ENCODE measurements at regions not wholly inside any gene's neighbourhood (a gene's known extent, or its start where the extent isn't known, plus 50 kb on each side); places are given as distances from the start of the nearest gene placed in this dataset.

DNA sequence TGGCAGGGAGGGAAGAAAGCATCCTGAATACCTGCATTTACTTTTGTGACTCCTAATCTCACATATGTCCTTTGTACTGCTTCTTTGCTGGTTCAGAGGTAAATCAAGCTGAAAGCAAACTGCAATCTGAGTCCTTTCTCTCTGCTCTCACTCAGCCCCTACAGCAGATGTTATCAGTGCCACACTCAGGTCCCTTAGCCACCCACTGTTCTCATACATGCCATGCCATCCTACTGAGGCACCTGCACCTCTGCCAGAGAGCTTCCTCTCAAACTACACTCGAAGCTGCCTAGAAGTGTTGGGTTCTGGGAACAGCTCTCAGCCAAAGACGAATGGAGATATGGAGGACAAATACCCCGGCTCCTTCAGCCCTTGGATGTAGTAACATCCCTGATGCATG is 244.5 kb downstream of the TXNL1 start:
- Mint-ChIP-seq H3K9me3 (peaks cover 0 to 4% (median 0%) of the 10 kb centered on the region in 3 donors), H3K4me3 (no peak overlapping the region), H3K4me1 (no peaks in the 10 kb centered on the region), H3K27me3 (no peaks in the 10 kb centered on the region), H3K27ac (no peak overlapping the region), H3K36me3 (no peaks in the 10 kb centered on the region)

DNA sequence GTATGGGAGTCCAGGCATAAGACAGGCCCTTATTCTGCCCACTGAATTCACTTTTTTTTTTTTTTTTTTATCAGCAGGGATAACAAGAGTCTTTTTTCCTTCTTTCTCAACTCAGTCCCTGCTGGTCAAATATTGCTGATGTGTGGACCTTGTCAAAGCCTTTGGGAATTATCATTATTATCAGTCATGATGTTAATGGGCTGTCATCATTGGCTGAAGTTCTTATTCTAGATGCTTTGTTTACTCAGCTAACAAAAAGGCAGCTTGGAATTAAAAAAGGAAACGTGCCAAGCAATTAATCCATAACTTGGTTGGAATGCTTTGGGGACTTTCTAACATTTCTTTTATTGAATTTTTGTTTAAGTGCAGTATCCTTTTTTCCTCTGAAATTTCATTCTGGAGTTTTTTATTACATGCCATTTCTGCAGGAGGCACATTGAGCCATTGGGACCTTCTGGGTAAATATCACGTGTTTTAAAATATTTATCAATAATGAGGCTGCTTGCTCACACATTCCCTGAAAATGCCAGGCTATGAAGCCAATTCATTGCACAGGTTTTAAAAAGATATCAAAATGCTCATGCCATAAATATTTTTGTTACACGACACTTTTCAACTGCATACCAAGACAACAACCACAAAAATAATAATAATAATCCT is 246.3 kb downstream of the TXNL1 start:
- Mint-ChIP-seq H3K36me3 (no peaks in the 10 kb centered on the region), H3K4me3 (no peak overlapping the region), H3K27me3 (no peaks in the 10 kb centered on the region), H3K27ac (no peak overlapping the region), H3K9me3 (no peaks in the 10 kb centered on the region), H3K4me1 (no peaks in the 10 kb centered on the region)

DNA sequence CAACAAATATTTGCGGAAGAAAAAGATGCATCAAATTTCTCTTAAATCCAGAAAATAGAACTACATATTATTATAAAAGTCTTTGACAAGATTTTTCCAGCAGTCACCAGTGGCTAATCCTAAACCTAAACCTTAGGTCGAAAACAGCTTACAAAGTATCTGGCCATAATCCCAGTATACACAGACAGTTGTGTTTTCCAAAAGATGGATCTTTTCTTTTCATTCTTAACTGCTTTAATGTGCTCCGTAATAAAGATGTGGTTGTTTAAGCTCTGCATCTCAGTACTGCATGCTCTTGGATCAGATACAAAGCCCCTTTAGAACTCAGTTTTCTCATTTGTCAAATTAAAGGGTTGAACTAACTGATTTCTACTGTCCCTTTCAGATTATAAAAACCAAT is 247.8 kb downstream of the TXNL1 start:
- Mint-ChIP-seq H3K9me3 (no peaks in the 10 kb centered on the region), H3K27ac (no peak overlapping the region), H3K4me1 (no peaks in the 10 kb centered on the region), H3K27me3 (no peaks in the 10 kb centered on the region), H3K36me3 (no peaks in the 10 kb centered on the region), H3K4me3 (no peak overlapping the region)

DNA sequence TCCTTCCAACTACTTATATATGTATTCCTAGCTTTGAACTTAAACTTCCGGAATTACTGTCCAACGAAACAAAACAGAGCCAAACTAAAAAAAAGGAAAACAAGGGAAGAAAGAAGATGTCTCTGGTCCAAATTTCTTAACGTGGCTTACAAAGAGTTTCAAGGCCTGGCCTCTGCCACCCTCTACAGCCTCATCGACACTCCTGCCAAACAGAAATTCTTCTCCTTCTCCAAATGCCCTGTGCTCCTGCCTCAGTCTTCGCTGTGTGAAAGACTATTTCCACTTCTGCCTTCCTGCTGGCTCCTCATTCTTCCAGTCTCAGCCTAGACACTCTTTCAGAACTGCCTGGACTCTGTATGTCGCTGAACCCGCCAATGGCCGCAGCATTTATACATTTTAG is 249.2 kb downstream of the TXNL1 start:
- Mint-ChIP-seq H3K9me3 (no peaks in the 10 kb centered on the region), H3K4me3 (no peak overlapping the region), H3K36me3 (no peaks in the 10 kb centered on the region), H3K27ac (no peak overlapping the region), H3K27me3 (no peaks in the 10 kb centered on the region), H3K4me1 (no peaks in the 10 kb centered on the region)

DNA sequence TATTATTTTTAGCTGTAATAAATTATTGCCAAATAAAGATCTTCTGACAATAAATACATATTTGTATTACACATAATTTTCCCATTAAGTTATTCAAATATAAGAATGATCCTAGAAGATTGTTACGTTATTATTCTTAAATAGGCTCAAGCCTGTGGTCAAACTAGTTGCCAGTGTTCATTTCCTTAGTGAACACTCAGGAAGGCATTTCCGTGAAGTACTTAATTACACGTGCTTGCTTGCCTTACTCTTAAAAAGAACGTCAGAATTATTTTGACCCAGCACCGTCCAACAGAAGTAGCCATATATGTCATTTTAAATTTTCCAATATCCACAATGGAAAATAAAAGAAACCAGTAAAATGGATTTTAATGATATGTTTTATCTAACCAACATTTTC is 249.8 kb downstream of the TXNL1 start:
- H3K36me3 Mint-ChIP-seq = no peaks in the 10 kb centered on the region
- no peaks in the 10 kb centered on the region for H3K27me3 Mint-ChIP-seq
- no peak overlapping the region for H3K27ac Mint-ChIP-seq
- H3K9me3 Mint-ChIP-seq = no peaks in the 10 kb centered on the region
- H3K4me3 Mint-ChIP-seq = no peak overlapping the region
- no peaks in the 10 kb centered on the region for H3K4me1 Mint-ChIP-seq

DNA sequence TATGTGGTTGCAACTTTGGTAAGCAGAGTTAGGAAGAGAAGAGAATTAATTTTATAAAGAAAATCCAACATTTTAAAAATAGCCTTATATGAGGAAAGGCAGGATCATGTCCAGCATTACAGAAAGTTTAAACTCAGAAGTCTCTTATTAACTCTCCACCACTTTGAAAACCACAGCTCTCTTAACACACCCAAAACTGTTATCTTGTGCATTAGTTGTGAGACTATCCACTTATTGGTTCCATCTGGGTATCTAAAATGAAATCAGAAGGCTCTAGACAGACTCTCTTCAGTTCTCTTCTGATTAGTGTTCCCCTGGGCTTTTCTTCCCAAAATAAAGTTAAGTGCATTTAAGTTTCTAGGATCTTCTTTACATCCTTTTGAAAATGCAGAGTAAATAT is 251.5 kb downstream of the TXNL1 start:
- no peaks in the 10 kb centered on the region for H3K27me3 Mint-ChIP-seq

DNA sequence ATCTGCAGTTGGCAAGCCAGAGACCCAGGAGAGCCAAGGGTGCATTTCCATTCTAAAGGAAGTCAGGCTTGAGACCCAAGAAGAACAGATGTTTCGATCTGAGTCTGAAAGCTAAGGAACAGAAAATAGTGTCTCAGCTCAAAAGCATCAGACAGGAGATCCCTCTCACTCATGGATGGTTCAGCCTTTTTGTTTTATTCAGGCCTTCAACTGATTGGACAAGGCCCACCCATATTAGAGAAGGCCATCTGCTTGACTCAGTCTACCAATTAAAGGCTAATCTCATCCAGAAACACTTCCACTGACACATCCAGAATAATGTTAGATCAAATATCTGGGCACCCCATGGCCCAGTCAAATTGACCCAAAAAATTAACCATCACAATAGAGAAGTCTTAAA is 255.0 kb downstream of the TXNL1 start:
- Mint-ChIP-seq H3K9me3 (no peaks in the 10 kb centered on the region), H3K27ac (no peak overlapping the region), H3K27me3 (no peaks in the 10 kb centered on the region), H3K4me3 (no peak overlapping the region), H3K4me1 (peaks cover 0 to 2% (median 0%) of the 10 kb centered on the region in 3 donors), H3K36me3 (no peaks in the 10 kb centered on the region)

More for the DNA sequence above, 251.5 kb downstream of the TXNL1 start:
- no peaks in the 10 kb centered on the region for H3K4me1 Mint-ChIP-seq
- no peaks in the 10 kb centered on the region for H3K36me3 Mint-ChIP-seq
- no peak overlapping the region for H3K4me3 Mint-ChIP-seq
- no peak overlapping the region for H3K27ac Mint-ChIP-seq
- H3K9me3 Mint-ChIP-seq = no peaks in the 10 kb centered on the region

DNA sequence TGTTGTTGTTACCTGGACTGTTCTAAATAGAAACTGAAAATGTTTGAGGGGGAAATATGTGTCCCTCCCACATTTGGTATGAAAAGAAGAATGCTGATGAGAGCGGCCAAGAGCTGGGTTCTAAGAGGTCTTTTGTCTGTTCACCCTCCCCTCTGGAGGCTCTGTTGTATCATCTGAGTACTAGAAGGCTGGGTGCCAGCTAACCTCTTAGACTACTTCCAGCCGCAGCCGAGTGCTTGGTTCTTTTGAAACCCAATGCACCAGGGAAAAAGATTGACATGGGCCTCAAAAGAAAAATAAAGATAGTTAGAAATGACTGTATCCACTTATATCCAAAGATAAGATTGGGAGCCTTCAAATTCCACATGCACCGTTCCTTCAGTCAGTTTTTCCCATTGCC is 255.9 kb downstream of the TXNL1 start:
- H3K27me3 Mint-ChIP-seq = no peaks in the 10 kb centered on the region
- no peak overlapping the region for H3K27ac Mint-ChIP-seq
- H3K4me1 Mint-ChIP-seq = peaks cover 0 to 2% (median 0%) of the 10 kb centered on the region in 3 donors
- no peaks in the 10 kb centered on the region for H3K36me3 Mint-ChIP-seq
- H3K4me3 Mint-ChIP-seq = no peak overlapping the region
- no peaks in the 10 kb centered on the region for H3K9me3 Mint-ChIP-seq

DNA sequence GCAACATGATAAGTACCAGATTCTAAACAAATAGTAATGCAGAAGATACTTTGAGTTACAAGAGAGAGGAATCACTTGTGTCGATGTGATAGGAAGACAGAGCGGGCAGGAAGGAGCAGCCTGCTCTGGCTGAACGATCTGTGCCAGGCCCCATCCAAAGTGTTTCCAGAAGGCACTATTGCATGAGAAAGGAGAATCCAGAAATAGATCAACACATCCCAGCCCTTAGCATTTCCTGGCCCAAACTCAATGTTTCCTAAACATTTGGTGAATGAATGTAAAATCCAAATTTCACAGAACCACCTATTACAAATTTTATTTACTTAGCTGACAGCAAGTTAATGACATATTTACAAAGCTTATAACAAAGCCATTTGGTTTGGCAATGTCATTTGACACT is 257.2 kb downstream of the TXNL1 start:
- Mint-ChIP-seq H3K27me3 (no peaks in the 10 kb centered on the region), H3K4me1 (peaks cover 0 to 2% (median 0%) of the 10 kb centered on the region in 3 donors), H3K36me3 (peaks cover 2% of the 10 kb centered on the region), H3K27ac (no peak overlapping the region), H3K4me3 (no peak overlapping the region), H3K9me3 (no peaks in the 10 kb centered on the region)

DNA sequence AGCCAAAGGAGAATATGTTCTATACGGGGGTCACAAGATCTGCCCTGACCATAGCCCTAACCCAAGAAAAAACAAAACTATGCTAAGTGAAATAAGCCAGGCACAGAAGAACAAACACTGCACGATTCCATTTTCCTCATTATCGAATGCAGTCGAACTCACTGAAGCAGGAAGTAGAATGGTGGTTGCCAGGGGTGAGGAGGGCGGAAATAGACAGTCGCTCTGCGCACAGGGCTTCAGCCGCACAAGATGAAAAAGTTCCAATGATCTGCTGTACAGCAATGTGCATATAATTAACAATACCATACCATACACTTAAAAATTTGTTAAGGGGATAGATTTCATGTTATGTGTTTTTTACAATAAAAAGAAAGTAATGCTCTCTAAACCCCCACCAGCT is 257.7 kb downstream of the TXNL1 start:
- H3K27ac Mint-ChIP-seq = no peak overlapping the region
- H3K9me3 Mint-ChIP-seq = no peaks in the 10 kb centered on the region
- peaks cover 2% of the 10 kb centered on the region for H3K36me3 Mint-ChIP-seq
- H3K27me3 Mint-ChIP-seq = no peaks in the 10 kb centered on the region
- peaks cover 0 to 2% (median 0%) of the 10 kb centered on the region in 3 donors for H3K4me1 Mint-ChIP-seq
- H3K4me3 Mint-ChIP-seq = no peak overlapping the region

DNA sequence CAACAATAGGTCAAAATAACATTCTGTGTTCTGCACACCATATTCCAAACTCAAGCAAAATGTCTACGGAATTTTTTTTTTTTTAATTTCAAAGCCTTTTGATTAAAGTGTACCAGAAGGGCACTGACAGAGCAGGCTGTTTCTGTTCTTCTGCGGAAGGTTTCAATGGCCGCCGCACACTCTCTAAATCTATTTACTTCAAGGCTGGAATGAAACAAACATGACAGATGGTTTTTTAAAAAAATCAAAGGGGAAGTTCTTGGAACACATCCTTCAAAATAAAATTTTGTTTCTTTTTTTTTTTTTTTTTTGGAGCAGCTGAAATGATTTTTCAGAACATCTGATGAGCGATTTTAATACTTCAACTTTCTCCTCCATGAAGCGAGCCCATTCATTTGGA is 259.1 kb downstream of the TXNL1 start:
- Mint-ChIP-seq H3K4me3 (no peak overlapping the region), H3K4me1 (peaks cover 0 to 2% (median 2%) of the 10 kb centered on the region in 3 donors), H3K27ac (no peak overlapping the region), H3K27me3 (no peaks in the 10 kb centered on the region), H3K9me3 (no peaks in the 10 kb centered on the region), H3K36me3 (peaks cover 2% of the 10 kb centered on the region)

DNA sequence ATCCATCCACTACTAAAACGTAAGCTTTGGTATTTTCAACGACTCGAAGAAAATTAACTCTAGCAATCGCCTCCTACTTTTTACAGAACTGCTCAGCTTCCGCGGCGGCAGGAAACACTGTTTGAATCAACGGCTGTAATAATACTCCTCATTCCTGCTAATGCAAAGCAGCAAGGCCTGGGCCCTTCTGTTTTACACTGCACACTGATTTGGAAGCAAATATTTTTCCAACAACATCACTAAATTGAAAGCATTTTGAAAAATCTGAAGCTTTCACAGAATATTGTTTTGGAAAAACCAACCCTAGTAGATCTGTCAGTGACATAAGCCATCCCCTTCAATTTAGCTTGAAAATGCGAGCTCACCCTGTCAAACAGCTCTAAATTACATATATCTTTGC is 261.2 kb downstream of the TXNL1 start:
- H3K27ac Mint-ChIP-seq = no peak overlapping the region
- H3K9me3 Mint-ChIP-seq = no peaks in the 10 kb centered on the region
- H3K27me3 Mint-ChIP-seq = no peaks in the 10 kb centered on the region

DNA sequence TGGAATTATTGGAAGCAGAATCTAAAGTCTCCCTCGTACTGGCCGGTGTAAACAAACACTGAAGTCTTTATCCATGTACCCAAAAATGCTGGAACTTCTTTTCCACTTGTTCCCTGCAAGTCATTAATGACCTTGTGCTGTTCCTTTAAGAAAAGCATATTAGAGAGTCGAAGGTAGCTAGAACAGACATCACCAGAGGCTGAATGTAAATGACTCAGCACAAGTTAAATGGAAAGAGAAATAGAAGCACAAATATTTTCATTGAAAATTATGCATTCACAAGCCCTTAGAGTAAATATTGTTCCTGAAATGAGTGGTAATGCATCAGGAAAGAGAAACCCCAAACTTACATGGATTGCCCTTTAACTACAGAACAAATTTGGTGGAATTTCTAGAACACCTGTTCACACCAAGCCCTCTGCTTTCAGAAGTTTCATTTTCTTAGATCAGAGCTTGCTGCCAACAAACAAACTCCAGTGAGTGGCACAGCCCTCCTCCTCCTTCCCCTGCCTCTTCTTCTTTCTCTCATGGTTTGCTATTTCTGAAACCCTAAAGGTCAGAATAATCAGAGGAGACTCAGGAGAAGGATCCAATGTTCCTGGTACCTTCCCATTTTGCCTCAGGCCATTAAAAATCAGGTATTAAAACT is 264.3 kb downstream of the TXNL1 start:
- Mint-ChIP-seq H3K4me3 (no peak overlapping the region), H3K4me1 (peaks cover 0 to 4% (median 2%) of the 10 kb centered on the region in 3 donors), H3K36me3 (peaks cover 2% of the 10 kb centered on the region), H3K27ac (no peak overlapping the region), H3K9me3 (no peaks in the 10 kb centered on the region), H3K27me3 (peaks cover 2% of the 10 kb centered on the region)

More for the DNA sequence above, 261.2 kb downstream of the TXNL1 start:
- Mint-ChIP-seq H3K36me3 (peaks cover 2% of the 10 kb centered on the region), H3K4me3 (no peak overlapping the region), H3K4me1 (peaks cover 0 to 4% (median 2%) of the 10 kb centered on the region in 3 donors)

DNA sequence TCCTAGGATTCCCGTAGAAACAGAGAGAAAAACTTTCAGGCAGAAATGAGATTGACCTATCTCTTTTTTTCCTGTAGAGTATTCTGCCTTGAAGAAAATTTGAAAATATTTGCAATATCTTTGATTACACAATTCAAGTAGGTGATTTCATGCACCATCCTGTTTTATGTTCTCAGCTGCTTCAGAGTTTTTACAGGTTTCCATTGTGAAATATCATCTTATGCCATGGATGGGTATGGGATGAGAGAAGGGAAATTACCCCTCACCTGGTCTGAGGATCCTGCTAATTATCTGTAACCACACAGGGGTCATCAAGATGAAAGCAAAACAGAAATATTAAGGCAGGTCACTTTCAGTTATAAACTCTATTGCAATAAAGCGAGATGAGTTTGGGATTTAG is 264.8 kb downstream of the TXNL1 start:
- Mint-ChIP-seq H3K27ac (no peak overlapping the region), H3K4me3 (no peak overlapping the region), H3K4me1 (peaks cover 0 to 2% (median 1%) of the 10 kb centered on the region in 3 donors), H3K27me3 (peaks cover 2% of the 10 kb centered on the region), H3K36me3 (peaks cover 2% of the 10 kb centered on the region), H3K9me3 (no peaks in the 10 kb centered on the region)

DNA sequence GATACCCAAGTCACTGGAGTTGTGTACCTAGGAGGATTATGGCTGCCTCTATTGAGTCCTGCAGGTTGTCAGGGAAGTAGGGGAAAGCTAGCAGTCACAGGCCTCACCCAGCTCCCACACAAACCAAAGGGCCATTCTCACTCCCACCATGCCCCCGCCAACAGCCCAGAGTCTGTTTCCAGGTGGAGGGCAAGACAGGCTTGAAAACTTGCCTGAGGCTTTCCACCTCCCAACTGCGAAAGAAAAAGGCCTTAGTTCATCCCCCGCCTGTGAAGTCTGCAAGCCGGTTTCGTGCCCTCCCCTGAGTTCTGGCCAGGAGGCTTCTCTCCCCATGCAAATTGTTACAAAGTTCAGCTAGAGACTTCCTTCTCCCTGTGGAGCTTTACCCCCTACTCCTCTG is 270.3 kb downstream of the TXNL1 start:
- Mint-ChIP-seq H3K4me1 (peaks cover 0 to 2% (median 0%) of the 10 kb centered on the region in 3 donors), H3K27me3 (peaks cover 5% of the 10 kb centered on the region), H3K4me3 (no peak overlapping the region), H3K27ac (no peak overlapping the region), H3K9me3 (peaks cover 0 to 8% (median 2%) of the 10 kb centered on the region in 3 donors), H3K36me3 (no peaks in the 10 kb centered on the region)

DNA sequence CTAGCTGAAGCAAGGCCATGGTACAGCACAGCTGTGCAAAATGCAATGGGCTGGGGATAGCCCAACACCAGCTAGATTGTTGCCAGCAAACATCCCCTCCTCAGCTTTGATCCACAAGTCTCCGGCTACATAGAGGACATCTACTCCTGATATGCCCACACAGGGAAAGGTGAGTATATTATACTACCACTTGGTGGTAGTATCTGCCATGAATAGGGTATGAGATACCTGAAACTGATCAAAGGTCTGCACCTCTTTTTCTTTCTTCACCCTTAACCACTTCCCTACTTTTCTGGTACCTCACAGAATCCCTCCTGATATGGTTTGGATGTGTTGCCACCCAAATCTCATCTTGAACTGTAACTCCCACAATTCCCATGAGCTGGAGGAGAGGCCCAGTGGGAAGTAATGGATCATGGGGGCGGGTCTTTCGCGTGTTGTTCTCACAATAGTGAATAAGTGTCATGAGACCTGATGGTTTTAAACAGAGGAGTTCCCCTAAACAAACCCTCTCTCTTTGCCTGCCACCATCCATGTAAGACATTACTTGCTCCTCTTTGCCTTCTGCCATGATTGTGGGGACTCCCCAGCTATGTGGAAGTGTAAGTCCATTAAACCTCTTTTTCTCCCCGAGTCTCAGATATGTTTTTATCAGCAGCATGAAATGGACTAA is 279.6 kb downstream of the TXNL1 start:
- Mint-ChIP-seq H3K4me3 (no peak overlapping the region), H3K9me3 (peaks cover 2 to 7% (median 3%) of the 10 kb centered on the region in 3 donors), H3K27ac (no peak overlapping the region), H3K36me3 (peaks cover 2% of the 10 kb centered on the region), H3K4me1 (no peaks in the 10 kb centered on the region), H3K27me3 (no peaks in the 10 kb centered on the region)

Data from IgD-negative memory B cell (primary cell).